Gastroesophageal sphincter (tissue), 4 donors: ENCODE measurements at regions not wholly inside any gene's neighbourhood (a gene's known extent, or its start where the extent isn't known, plus 50 kb on each side); places are given as distances from the start of the nearest gene placed in this dataset.

ENCODE experiments used
- ATAC-seq: fragments of 150-250 bp; one replicate; pipeline ENCODE4 v1.9.1; 2016; ENCODE audit warnings: mild to moderate bottlenecking, moderate library complexity
- H3K27ac ChIP-seq, 4 donors: fragments of 200-600 bp; sonication (generic) in 3 of 4; 1 replicate in 3 of 4; 2 replicates in 1 of 4; pipeline ENCODE4 v1.5.1; 2016 to 2019
- H3K27me3 ChIP-seq: fragments of 200-600 bp; sonication (generic); one replicate; pipeline ENCODE4 v1.5.1; 2019
- H3K36me3 ChIP-seq, 2 donors: fragments of 200-600 bp; sonication (generic); one replicate each; pipeline ENCODE4 v1.5.1; 2019; ENCODE audit warnings: control low read depth in 1 of 2
- H3K4me1 ChIP-seq, 3 donors: fragments of 200-600 bp; sonication (generic); 1 replicate in 2 of 3; 2 replicates in 1 of 3; pipeline ENCODE4 v1.5.1; 2016 to 2019; ENCODE audit warnings: control low read depth in 2 of 3
- H3K4me3 ChIP-seq, 2 donors: fragments of 200-600 bp; sonication (generic); one replicate each; pipeline ENCODE4 v1.5.1; 2019; ENCODE audit warnings: mild to moderate bottlenecking in 1 of 2, moderate library complexity in 1 of 2
- H3K9me3 ChIP-seq, 3 donors: fragments of 200-600 bp; sonication (generic); one replicate each; pipeline ENCODE4 v1.5.1; 2017 to 2019; ENCODE audit warnings: control low read depth in 2 of 3
- EP300 ChIP-seq: sonication (generic); formaldehyde crosslinking; IDR thresholded peaks from one replicate; pipeline ENCODE4 v1.6.1; 2017; ENCODE audit warnings: antibody characterized with exemption, mild to moderate bottlenecking
- POLR2A ChIP-seq, 2 donors: fragments of 450-650 bp; IDR thresholded peaks; one replicate each; pipeline ENCODE4 v1.6.1; 2017; ENCODE audit warnings: antibody characterized with exemption in 2 of 2, mild to moderate bottlenecking in 2 of 2, moderate library complexity in 1 of 2
- POLR2AphosphoS5 ChIP-seq: sonication (generic); formaldehyde crosslinking; IDR thresholded peaks from one replicate; pipeline ENCODE4 v1.6.1; 2017; ENCODE audit warnings: antibody characterized with exemption
- WGBS, 2 donors: methylation state at CpG; one replicate each; pipeline ENCODE4 v1.1.5; 2018; ENCODE audit warnings: low coverage in 1 of 2; 5-methylcytosine and 5-hydroxymethylcytosine counted together
- TF ChIP-seq, protein P1 (sequence below), 4 experiments: fragments of 200-600 bp in 2 of 4; fragments of 450-650 bp in 2 of 4; sonication (generic) in 1 of 4; IDR thresholded peaks; one replicate each; pipeline ENCODE4 v1.5.1; 2017 to 2019; ENCODE audit warnings: antibody characterized with exemption in 4 of 4, mild to moderate bottlenecking in 2 of 4, moderate library complexity in 2 of 4

DNA sequence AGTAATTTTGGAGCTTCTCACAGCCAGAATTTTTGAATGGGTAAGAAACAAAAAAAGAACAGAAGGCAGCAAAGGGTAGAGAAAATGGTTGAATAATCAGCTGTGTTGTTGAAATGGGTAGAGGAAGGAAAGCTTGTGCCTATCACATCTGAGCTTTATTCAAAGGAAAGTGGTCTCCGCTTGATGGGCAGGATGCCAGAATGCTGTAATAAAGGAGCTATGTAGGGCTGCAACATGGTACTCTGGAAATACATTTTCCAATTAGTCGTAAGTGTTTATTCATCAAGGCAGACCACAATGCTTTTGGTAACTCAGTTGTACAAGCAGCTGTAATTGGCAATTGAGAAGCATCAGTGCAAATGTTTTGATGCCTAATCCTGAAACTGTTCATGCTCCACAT, 196.9 kb downstream of the ICOS start:
- H3K27ac ChIP-seq = no peak overlapping the region
- no peak overlapping the region for H3K4me3 ChIP-seq
- H3K27me3 ChIP-seq = no peaks in the 10 kb centered on the region
- peaks cover 3 to 12% (median 5%) of the 10 kb centered on the region in 3 donors for H3K4me1 ChIP-seq
- no peak for ATAC-seq
- WGBS, 2 donors = 93 to 100% methylated on average over 2 of the region's 2 CpGs
- H3K9me3 ChIP-seq = no peaks in the 10 kb centered on the region
- no peaks in the 10 kb centered on the region for H3K36me3 ChIP-seq
- TF ChIP-seq, protein P1, sequence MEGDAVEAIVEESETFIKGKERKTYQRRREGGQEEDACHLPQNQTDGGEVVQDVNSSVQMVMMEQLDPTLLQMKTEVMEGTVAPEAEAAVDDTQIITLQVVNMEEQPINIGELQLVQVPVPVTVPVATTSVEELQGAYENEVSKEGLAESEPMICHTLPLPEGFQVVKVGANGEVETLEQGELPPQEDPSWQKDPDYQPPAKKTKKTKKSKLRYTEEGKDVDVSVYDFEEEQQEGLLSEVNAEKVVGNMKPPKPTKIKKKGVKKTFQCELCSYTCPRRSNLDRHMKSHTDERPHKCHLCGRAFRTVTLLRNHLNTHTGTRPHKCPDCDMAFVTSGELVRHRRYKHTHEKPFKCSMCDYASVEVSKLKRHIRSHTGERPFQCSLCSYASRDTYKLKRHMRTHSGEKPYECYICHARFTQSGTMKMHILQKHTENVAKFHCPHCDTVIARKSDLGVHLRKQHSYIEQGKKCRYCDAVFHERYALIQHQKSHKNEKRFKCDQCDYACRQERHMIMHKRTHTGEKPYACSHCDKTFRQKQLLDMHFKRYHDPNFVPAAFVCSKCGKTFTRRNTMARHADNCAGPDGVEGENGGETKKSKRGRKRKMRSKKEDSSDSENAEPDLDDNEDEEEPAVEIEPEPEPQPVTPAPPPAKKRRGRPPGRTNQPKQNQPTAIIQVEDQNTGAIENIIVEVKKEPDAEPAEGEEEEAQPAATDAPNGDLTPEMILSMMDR (IDR thresholded peaks at IDR 0.05) = no peak
- TF ChIP-seq POLR2A (IDR thresholded peaks at IDR 0.05) (no peak), POLR2AphosphoS5 (no peak), EP300 (no peak)

DNA sequence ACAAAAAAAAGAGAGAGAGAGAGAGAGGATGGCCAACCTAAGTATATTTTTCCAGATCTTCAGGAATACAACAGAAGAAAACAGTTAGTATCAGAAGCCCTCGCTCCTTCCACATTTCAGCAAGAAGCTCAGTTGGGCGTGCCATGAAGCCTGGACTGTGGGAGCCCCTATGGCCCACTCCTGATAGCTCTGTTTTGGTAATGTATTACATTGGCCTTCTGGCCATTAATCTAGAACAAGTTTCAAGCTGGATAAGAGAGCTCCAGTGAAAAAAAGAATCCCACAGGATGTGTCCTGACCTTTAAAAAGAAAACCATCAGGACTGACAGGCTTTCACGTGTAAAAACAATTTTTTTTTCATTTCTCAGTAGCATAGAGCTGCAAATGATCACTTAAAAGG, 197.9 kb downstream of the ICOS start:
- H3K9me3 ChIP-seq = no peaks in the 10 kb centered on the region
- no peaks in the 10 kb centered on the region for H3K27me3 ChIP-seq
- no peak overlapping the region for H3K27ac ChIP-seq
- no peak for TF ChIP-seq EP300
- no peak for TF ChIP-seq POLR2A (IDR thresholded peaks at IDR 0.05)
- no peaks in the 10 kb centered on the region for H3K36me3 ChIP-seq
- H3K4me3 ChIP-seq = no peak overlapping the region
- 64 to 76% methylated on average over 3 of the region's 3 CpGs for WGBS, 2 donors
- no peak for ATAC-seq
- peaks cover 3 to 12% (median 5%) of the 10 kb centered on the region in 3 donors for H3K4me1 ChIP-seq

DNA sequence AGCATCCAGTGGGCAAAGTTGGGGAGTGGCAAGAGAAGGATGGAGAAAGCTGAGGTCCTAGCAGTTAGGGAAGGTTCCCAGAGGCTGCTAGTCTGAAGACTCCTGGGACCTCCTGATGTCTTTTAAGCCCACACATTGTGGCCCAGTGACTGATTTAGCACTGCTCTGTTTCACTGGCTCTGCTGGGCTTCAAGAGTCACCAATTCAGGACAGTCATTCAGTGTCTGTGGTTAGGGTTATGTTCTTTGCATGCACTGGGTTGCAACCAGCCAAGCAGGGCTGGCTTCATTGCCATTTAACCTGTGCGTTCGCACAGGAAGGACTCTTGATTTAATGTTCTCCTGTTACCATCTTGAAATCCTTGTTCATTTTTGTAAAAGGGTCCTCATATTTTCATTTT, 199.2 kb downstream of the ICOS start:
- Histone ChIP-seq H3K36me3 (no peaks in the 10 kb centered on the region), H3K4me3 (no peak overlapping the region), H3K9me3 (no peaks in the 10 kb centered on the region), H3K27me3 (no peaks in the 10 kb centered on the region), H3K4me1 (peaks cover 3 to 12% (median 5%) of the 10 kb centered on the region in 3 donors), H3K27ac (no peak overlapping the region)
- ATAC-seq = no peak
- WGBS, 2 donors = 96 to 100% methylated on average over 2 of the region's 2 CpGs
- TF ChIP-seq POLR2A (IDR thresholded peaks at IDR 0.05) (no peak), POLR2AphosphoS5 (no peak), EP300 (no peak)
- TF ChIP-seq, protein P1 (IDR thresholded peaks at IDR 0.05) = no peak

DNA sequence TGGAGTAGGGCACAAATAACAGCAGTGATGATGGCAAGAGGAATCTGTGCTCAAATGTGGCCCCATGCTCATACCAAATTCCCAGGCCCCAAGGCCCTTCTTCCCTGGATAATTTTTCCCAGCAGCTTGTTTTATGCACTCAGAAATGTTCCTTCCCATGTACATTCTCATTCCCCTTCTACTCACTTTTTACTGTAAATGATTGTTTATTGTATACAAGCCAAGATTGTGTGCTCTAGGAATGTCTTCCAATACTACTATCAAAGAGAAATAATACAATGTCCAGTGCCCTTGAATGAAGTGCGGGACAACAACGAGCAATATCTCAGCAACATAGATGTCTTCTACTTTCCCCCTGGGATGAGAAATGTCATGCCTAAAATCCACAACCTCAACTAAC, 201.6 kb downstream of the ICOS start:
- 80 to 91% methylated on average over 2 of the region's 2 CpGs for WGBS, 2 donors
- Histone ChIP-seq H3K4me1 (peaks cover 3 to 12% (median 5%) of the 10 kb centered on the region in 3 donors), H3K27me3 (no peaks in the 10 kb centered on the region), H3K4me3 (no peak overlapping the region), H3K27ac (no peak overlapping the region), H3K9me3 (no peaks in the 10 kb centered on the region), H3K36me3 (no peaks in the 10 kb centered on the region)
- no peak for ATAC-seq
- TF ChIP-seq EP300 = no peak
- TF ChIP-seq POLR2AphosphoS5 = no peak
- TF ChIP-seq, protein P1 (IDR thresholded peaks at IDR 0.05) = no peak
- no peak for TF ChIP-seq POLR2A (IDR thresholded peaks at IDR 0.05)

DNA sequence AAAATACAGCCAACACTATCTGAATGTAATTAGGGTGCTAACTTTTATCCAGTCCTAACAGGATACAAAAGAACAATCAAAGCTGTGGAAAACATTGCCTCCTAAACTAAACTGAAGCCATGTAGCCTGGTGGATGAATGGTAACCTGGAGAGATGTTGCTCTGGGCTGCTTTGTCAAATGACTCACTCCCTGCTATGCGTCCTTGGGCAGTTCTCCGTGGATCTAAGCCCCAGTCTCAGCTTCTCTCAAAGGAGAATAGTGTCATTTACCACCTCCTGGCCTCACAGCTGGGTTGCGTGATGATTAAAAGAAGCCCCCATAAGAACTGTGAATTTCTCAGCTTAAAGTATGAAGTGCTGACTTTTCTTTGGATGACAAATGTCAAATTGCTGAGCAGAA, 203.7 kb downstream of the ICOS start:
- TF ChIP-seq POLR2AphosphoS5 (no peak), POLR2A (IDR thresholded peaks at IDR 0.05) (no peak), EP300 (no peak)
- TF ChIP-seq, protein P1 (IDR thresholded peaks at IDR 0.05) = no peak
- ATAC-seq = no peak
- Histone ChIP-seq H3K27me3 (no peaks in the 10 kb centered on the region), H3K36me3 (no peaks in the 10 kb centered on the region), H3K4me3 (no peak overlapping the region), H3K27ac (no peak overlapping the region), H3K4me1 (peaks cover 3 to 18% (median 5%) of the 10 kb centered on the region in 3 donors), H3K9me3 (no peaks in the 10 kb centered on the region)
- WGBS, 2 donors = 48 to 81% methylated on average over 3 of the region's 3 CpGs
